GM12878 (cell line): ENCODE measurements at regions not wholly inside any gene's neighbourhood (a gene's known extent, or its start where the extent isn't known, plus 50 kb on each side); places are given as distances from the start of the nearest gene placed in this dataset.

Source experiments
- ATAC-seq: fragments of 200-7000 bp; cut with Tn5 transposase; 3 replicates; pipeline ENCODE4 v1.9.1; 2020; ENCODE audit warnings: mild to moderate bottlenecking, moderate library complexity
- BruUV-seq: library from RNA; stranded (reverse); fragments of 400-500 nt; replicated peaks from 2 replicates; lab custom pipeline; 2021; lab: Mats Ljungman, UMichigan
- CTCF ChIA-PET: fragments of 300-600 bp; sonication (Branson Sonifier 250); formaldehyde crosslinking; extraction: SDS; loops from one replicate; lab custom pipeline; 2021; ENCODE audit warnings: inconsistent platforms; lab: Yijun Ruan, JAX
- POLR2A ChIA-PET: fragments of 350-600 bp; formaldehyde crosslinking; extraction: SDS; loops from one replicate; lab custom pipeline; 2021; ENCODE audit warnings: inconsistent platforms; lab: Charles Lee
- RAD21 ChIA-PET: fragments of 300-600 bp; sonication (Branson Sonifier 250); formaldehyde crosslinking; loops from one replicate; lab custom pipeline; 2023; ENCODE audit warnings: antibody characterized with exemption; ENCODE audit not compliant: unreplicated experiment; lab: Charles Lee
- SMC1A ChIA-PET: fragments of 300-600 bp; sonication (Branson Sonifier 250); formaldehyde crosslinking; loops from one replicate; lab custom pipeline; 2023; ENCODE audit not compliant: unreplicated experiment, uncharacterized antibody; lab: Charles Lee
- DNase-seq: peaks from one replicate; pipeline ENCODE4 v3.0.0-alpha.2; 2011; ENCODE audit warnings: low read depth, low spot score
- FAIRE-seq: peaks from 3 replicates; lab custom pipeline; 2011; peaks lifted over from hg19 to GRCh38; lab: Jason Lieb, UNC
- H2AFZ ChIP-seq: 2 replicates; pipeline ENCODE4 v1.6.0; 2011; ENCODE audit warnings: low read depth, low read length, control low read depth; ENCODE audit not compliant: control insufficient read depth
- H3K27ac ChIP-seq: 2 replicates; pipeline ENCODE4 v1.5.1; 2011; ENCODE audit warnings: control low read depth; ENCODE audit not compliant: control insufficient read depth, insufficient read depth
- H3K27me3 ChIP-seq, 2 experiments: replicated peaks in 1 of 2; 2 replicates each; pipeline versions ENCODE4 v1.6.0 to v1.6.1; 2011; ENCODE audit warnings: low read length in 1 of 2; ENCODE audit not compliant: control insufficient read depth in 2 of 2, insufficient read depth in 2 of 2
- H3K36me3 ChIP-seq, 2 experiments: 2 replicates each; pipeline ENCODE4 v1.5.1; 2011; ENCODE audit warnings: low read length in 1 of 2; ENCODE audit not compliant: control insufficient read depth in 2 of 2, insufficient read depth in 2 of 2
- H3K4me1 ChIP-seq: 2 replicates; pipeline ENCODE4 v1.6.1; 2011; ENCODE audit warnings: mild to moderate bottlenecking, low read length, moderate library complexity, mixed read lengths; ENCODE audit not compliant: control insufficient read depth, insufficient read depth
- H3K4me2 ChIP-seq: 2 replicates; pipeline ENCODE4 v1.6.0; 2011; ENCODE audit warnings: control low read depth; ENCODE audit not compliant: control insufficient read depth, insufficient read depth
- H3K4me3 ChIP-seq: fragments of 200-600 bp; sonication (generic); 2 replicates; pipeline ENCODE4 v1.5.1; 2016
- H3K79me2 ChIP-seq: 2 replicates; pipeline ENCODE4 v1.6.0; 2011; ENCODE audit warnings: low read length; ENCODE audit not compliant: control insufficient read depth, insufficient read depth
- H3K9ac ChIP-seq: 2 replicates; pipeline ENCODE4 v1.8.0; 2011; ENCODE audit warnings: low read length, control low read depth, mixed read lengths; ENCODE audit not compliant: control insufficient read depth, insufficient read depth
- H3K9me3 ChIP-seq: replicated peaks from 3 replicates; pipeline ENCODE4 v1.5.1; 2011; ENCODE audit warnings: mild to moderate bottlenecking, low read length; ENCODE audit not compliant: control insufficient read depth, insufficient read depth
- H4K20me1 ChIP-seq: 2 replicates; pipeline ENCODE4 v1.6.0; 2011; ENCODE audit not compliant: control insufficient read depth, insufficient read depth
- CBFB ChIP-seq: IDR thresholded peaks from 2 replicates; pipeline ENCODE4 v1.6.1; 2016; ENCODE audit warnings: antibody characterized with exemption, low read depth
- E2F4 ChIP-seq: IDR thresholded peaks from 2 replicates; pipeline ENCODE4 v1.6.1; 2012; ENCODE audit warnings: low read depth, low read length, improper control_type of control experiment
- E2F8 ChIP-seq: fragments of 450-650 bp; IDR thresholded peaks from 2 replicates; pipeline ENCODE4 v1.6.1; 2018; ENCODE audit warnings: mild to moderate bottlenecking, low read depth, moderate library complexity; ENCODE audit not compliant: partially characterized antibody
- ELK1 ChIP-seq: IDR thresholded peaks from 2 replicates; pipeline ENCODE4 v1.6.1; 2012; ENCODE audit warnings: low read depth, low read length, improper control_type of control experiment
- NBN ChIP-seq: fragments of 450-650 bp; IDR thresholded peaks from 2 replicates; pipeline ENCODE4 v1.6.1; 2016
- NFYA ChIP-seq: IDR thresholded peaks from 2 replicates; pipeline ENCODE4 v1.6.1; 2011; ENCODE audit warnings: low read depth, mild to moderate bottlenecking, low read length, improper control_type of control experiment, borderline replicate concordance
- NFYB ChIP-seq: IDR thresholded peaks from 2 replicates; pipeline ENCODE4 v1.6.1; 2011; ENCODE audit warnings: low read depth, mild to moderate bottlenecking, low read length, improper control_type of control experiment, moderate library complexity; ENCODE audit not compliant: insufficient read depth
- PBX3 ChIP-seq: IDR thresholded peaks from 2 replicates; pipeline ENCODE4 v1.6.1; 2011; ENCODE audit warnings: mild to moderate bottlenecking, low read depth, low read length, moderate library complexity; ENCODE audit not compliant: insufficient replicate concordance
- POLR2AphosphoS2 ChIP-seq: IDR thresholded peaks from 2 replicates; pipeline ENCODE4 v1.6.1; 2011; ENCODE audit warnings: low read depth, mild to moderate bottlenecking, low read length, improper control_type of control experiment, moderate library complexity
- POU2F2 ChIP-seq: IDR thresholded peaks from 3 replicates; pipeline ENCODE4 v1.6.1; 2011; ENCODE audit warnings: low read depth, mild to moderate bottlenecking, low read length, borderline replicate concordance
- SP1 ChIP-seq: IDR thresholded peaks from one replicate; pipeline ENCODE4 v1.6.1; 2011; ENCODE audit warnings: low read depth, low read length
- WGBS: methylation state at CpG from one replicate; pipeline ENCODE4 v1.1.6; 2016; ENCODE audit warnings: low lambda C conversion rate; ENCODE audit not compliant: insufficient replicate concordance, insufficient coverage; ENCODE audit errors: missing lambda C conversion rate; 5-methylcytosine and 5-hydroxymethylcytosine counted together
- in situ Hi-C: fragments of 300-500 bp; cut with MboI; formaldehyde crosslinking; loops from 9 replicates; pipeline ENCODE4 v1.14.3; 2018; ENCODE audit warnings: mixed read lengths
- intact Hi-C: fragments of 100-400 bp; cut with micrococcal nuclease; formaldehyde crosslinking; loops from one replicate; pipeline ENCODE4 v1.14.2; 2022; ENCODE audit not compliant: unreplicated experiment
- TF ChIP-seq, protein P1 (sequence below): fragments of 450-650 bp; conservative IDR thresholded peaks from 2 replicates; pipeline ENCODE4 v1.6.1; 2017; ENCODE audit warnings: mild to moderate bottlenecking, moderate library complexity

DNA sequence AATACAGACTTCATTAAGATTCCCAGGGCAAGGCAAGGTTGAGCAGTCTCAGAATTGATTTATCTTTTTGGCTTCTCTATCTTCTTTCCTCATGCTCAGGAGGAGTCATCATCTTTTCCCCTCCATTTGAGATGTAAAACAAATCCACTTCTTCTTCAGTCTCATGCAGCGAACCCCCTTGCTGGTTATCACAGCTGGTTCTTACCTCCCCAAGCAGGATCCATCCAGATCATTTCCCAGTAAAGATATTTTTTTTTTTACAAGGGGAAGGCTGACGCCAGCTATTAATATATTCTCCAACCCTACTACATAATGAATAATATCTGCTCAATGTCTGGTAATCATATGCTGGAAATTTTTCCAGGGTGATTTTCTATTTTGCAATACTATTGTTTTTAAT is 508.9 kb upstream of the NOX3 start (continued):
- TF ChIP-seq POU2F2 (no peak), E2F8 (no peak), NFYB (no peak), POLR2AphosphoS2 (no peak)
- TF ChIP-seq, protein P1, sequence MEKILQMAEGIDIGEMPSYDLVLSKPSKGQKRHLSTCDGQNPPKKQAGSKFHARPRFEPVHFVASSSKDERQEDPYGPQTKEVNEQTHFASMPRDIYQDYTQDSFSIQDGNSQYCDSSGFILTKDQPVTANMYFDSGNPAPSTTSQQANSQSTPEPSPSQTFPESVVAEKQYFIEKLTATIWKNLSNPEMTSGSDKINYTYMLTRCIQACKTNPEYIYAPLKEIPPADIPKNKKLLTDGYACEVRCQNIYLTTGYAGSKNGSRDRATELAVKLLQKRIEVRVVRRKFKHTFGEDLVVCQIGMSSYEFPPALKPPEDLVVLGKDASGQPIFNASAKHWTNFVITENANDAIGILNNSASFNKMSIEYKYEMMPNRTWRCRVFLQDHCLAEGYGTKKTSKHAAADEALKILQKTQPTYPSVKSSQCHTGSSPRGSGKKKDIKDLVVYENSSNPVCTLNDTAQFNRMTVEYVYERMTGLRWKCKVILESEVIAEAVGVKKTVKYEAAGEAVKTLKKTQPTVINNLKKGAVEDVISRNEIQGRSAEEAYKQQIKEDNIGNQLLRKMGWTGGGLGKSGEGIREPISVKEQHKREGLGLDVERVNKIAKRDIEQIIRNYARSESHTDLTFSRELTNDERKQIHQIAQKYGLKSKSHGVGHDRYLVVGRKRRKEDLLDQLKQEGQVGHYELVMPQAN: no peak

DNA sequence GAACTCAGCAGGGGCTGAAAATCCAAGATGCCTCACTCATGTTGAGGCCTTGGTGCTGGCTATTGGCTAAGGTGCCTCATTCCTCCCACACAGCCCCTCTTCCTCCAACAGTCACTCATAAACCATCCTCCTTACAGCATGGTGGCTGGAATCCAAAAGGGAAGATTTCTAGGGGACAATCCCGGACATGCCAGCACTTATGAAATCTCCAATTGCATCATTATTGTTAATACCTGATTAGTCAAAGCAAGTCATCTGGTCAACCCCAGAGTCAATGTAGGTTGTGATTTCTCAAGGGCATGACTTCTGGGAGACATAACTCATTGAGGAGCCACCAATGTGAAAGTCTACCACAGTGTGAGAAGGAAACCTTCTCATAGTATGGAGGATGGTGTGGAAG is 506.6 kb upstream of the NOX3 start:
- ChIA-PET POLR2A (no interaction called here), SMC1A (no interaction called here), CTCF (no interaction called here), RAD21 (no interaction called here)
- Histone ChIP-seq H4K20me1 (no peaks in the 10 kb centered on the region), H3K9me3 (no peaks in the 10 kb centered on the region), H3K4me1 (no peaks in the 10 kb centered on the region), H3K9ac (no peak overlapping the region), H3K79me2 (no peaks in the 10 kb centered on the region), H3K36me3 (no peaks in the 10 kb centered on the region), H3K27ac (no peak overlapping the region), H3K4me2 (no peak overlapping the region), H3K27me3 (no peaks in the 10 kb centered on the region), H3K4me3 (no peak overlapping the region), H2AFZ (no peak overlapping the region)
- FAIRE-seq: no peak
- ATAC-seq: no peak
- BruUV-seq: no TSS peak
- DNase-seq: no peak
- in situ Hi-C loops: no loop called here
- WGBS: 67% methylated on average over 1 of the region's 1 CpG
- intact Hi-C loops: no loop called here
- TF ChIP-seq ELK1: no peak
- TF ChIP-seq, protein P1: no peak
- no peak for TF ChIP-seq NBN
- TF ChIP-seq PBX3: no peak
- no peak for TF ChIP-seq SP1
- TF ChIP-seq NFYA: no peak
- TF ChIP-seq CBFB: no peak
- TF ChIP-seq E2F4: no peak
